Neural progenitor cell (in vitro differentiated cells): ENCODE measurements at regions not wholly inside any gene's neighbourhood (a gene's known extent, or its start where the extent isn't known, plus 50 kb on each side); places are given as distances from the start of the nearest gene placed in this dataset. TPM values are rescaled to one million over a fixed set of nuclear protein-coding genes. Genes with fewer than 3 reads are reported as not detected.

Experiments used
- small RNA-seq: library from RNA; depleted of rRNA; stranded (forward); fragments of <200 nt; gene quantifications from one replicate; pipeline ENCODE3, GENCODE V24; 2015

Small RNA genes in the stretch of these regions (small RNA-seq; reads per million reads assigned to genes)
- gene AL451086.1: not detected
